Mucosa of rectum (tissue), 2 donors: ENCODE measurements at regions not wholly inside any gene's neighbourhood (a gene's known extent, or its start where the extent isn't known, plus 50 kb on each side); places are given as distances from the start of the nearest gene placed in this dataset.

Experiments used
- H3K27ac ChIP-seq, 2 donors: one replicate each; pipeline ENCODE4 v1.7.0; 2013; ENCODE audit warnings: inconsistent platforms in 2 of 2, low read depth in 2 of 2, low read length in 2 of 2
- H3K27me3 ChIP-seq, 2 donors: one replicate each; pipeline ENCODE4 v1.7.0; 2013; ENCODE audit warnings: low read length in 2 of 2; ENCODE audit not compliant: control insufficient read depth in 2 of 2, insufficient read depth in 2 of 2
- H3K36me3 ChIP-seq, 2 donors: one replicate each; pipeline ENCODE4 v1.7.0; 2013; ENCODE audit warnings: low read length in 2 of 2; ENCODE audit not compliant: control insufficient read depth in 2 of 2, insufficient read depth in 2 of 2
- H3K4me1 ChIP-seq, 2 donors: one replicate each; pipeline ENCODE4 v1.7.0; 2013; ENCODE audit warnings: low read length in 2 of 2, mild to moderate bottlenecking in 1 of 2; ENCODE audit not compliant: control insufficient read depth in 2 of 2, insufficient read depth in 2 of 2
- H3K4me3 ChIP-seq, 2 donors: one replicate each; pipeline ENCODE4 v1.7.0; 2013; ENCODE audit warnings: low read length in 2 of 2
- H3K9ac ChIP-seq, 2 donors: one replicate each; pipeline ENCODE4 v1.7.0; 2013; ENCODE audit warnings: low read length in 2 of 2, low read depth in 1 of 2, mild to moderate bottlenecking in 1 of 2
- H3K9me3 ChIP-seq, 2 donors: one replicate each; pipeline ENCODE4 v1.7.0; 2013; ENCODE audit warnings: low read length in 2 of 2; ENCODE audit not compliant: control insufficient read depth in 2 of 2
- donor health status: healthy.
- donor health status: Normal muscosa, but diverticular disease.

DNA sequence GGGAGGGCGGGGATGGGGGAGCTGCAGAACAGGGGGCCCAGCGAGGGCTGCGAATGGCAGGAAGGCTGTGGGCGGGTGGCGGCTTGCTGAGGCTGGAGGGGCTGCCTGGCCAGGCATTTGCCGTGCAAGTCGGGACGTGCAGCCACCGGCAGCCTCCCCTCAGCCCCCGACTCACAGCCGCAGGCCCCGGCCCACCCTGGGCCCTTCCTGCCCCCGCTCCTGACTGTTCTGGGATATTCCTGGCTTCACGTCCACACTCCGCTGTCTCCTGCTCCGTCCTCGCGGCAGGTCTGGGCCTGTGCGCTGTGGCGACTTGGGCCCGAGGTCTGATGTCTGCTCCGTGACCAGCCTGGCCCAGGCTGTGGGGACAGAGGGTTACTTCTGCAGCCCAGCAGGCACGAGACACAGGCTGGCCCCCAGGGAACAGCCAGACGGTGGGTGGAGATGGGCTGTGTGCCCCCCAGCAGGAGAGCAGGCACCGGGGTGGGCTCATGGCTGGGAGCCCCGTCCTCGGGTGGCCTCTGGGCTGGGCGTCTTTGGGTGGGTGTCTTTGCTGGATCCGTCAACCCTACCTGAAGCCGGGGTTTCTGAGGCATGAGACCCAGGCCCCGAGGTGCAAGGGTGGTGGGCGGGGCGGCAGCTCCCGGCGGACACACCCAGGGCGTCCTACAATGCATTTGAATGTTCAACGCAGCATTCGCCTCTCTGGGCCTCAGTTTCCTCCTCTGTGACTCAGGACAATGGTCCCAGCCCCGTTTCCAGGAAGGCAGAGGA, 86.5 kb downstream of the FOXL3 start:
- Histone ChIP-seq H3K27ac (no peak overlapping the region), H3K9ac (no peak overlapping the region), H3K27me3 (no peaks in the 10 kb centered on the region), H3K9me3 (no peaks in the 10 kb centered on the region), H3K36me3 (no peaks in the 10 kb centered on the region), H3K4me1 (peaks cover 16 to 21% of the 10 kb centered on the region in 2 donors), H3K4me3 (no peak overlapping the region)

DNA sequence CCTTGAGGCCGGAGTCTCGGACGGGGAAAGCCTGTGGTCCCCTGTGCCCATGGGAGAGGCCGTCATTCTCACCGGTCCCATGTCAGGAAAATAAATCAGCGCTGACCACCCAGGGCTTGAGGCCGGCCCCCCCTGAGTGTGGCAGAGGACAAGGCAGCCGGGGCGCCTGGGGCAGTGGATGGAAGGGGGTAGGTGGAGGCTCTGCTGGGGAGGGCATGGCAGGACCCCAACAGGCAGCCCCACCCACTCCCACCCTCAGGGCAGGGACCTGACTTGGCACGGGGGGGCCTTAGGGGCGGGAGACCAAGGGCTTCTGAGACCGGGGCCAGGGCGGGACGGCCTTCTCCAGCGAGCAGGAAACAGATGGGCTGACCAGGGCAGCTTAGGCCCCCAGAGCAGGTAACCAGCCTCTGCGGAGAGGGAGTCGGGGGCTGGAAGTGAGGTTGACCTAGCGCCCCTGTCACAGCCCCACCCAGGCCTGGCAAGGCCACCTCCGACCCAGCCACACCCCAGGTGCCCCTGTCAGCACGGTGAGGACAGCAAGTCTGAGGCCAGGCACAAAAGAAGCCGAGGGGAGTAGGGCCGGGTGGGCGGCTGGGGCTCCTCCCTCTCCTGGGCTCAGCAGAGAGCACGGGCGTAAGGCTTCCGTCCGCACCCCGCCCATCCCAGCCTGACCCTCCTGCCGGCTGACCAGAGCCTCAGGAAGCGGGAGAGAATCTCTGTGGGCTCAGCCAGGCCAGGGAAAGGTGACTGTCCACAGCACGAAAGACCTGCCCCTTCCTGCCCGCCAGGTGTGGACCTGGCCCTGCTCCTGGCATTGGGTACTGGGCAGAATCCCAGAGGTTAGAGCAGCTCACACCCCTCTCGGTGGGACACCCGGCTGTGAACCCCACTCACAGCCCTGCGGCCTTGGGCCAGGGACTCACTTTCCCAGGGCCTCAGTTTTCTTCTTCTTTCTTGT, 87.4 kb downstream of the FOXL3 start:
- Histone ChIP-seq H3K4me1 (peaks cover 16 to 19% of the 10 kb centered on the region in 2 donors), H3K9me3 (no peaks in the 10 kb centered on the region), H3K27me3 (no peaks in the 10 kb centered on the region), H3K36me3 (no peaks in the 10 kb centered on the region), H3K9ac (no peak overlapping the region), H3K4me3 (no peak overlapping the region), H3K27ac (no peak overlapping the region)

DNA sequence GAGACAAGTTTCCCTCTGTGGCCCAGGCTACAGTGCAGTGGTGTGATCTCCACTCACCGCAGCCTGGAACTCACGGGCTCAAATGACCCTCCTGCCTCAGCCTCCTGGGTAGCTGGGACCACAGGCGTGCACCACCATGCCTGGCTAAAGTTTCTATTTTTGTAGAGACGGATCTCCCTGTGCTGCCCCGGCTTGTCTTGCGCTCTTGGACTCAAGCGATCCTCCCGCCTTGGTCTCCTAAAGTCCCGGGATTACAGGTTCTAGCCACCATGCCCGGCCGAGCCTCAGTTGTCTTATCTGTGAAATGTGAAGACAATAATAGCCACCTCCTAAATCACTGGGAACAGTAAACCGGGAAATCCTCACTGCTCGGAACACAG, 88.1 kb downstream of the FOXL3 start:
- Histone ChIP-seq H3K36me3 (no peaks in the 10 kb centered on the region), H3K4me1 (peaks cover 12 to 13% of the 10 kb centered on the region in 2 donors), H3K27me3 (no peaks in the 10 kb centered on the region), H3K4me3 (no peak overlapping the region), H3K9ac (no peak overlapping the region), H3K27ac (no peak overlapping the region), H3K9me3 (no peaks in the 10 kb centered on the region)

DNA sequence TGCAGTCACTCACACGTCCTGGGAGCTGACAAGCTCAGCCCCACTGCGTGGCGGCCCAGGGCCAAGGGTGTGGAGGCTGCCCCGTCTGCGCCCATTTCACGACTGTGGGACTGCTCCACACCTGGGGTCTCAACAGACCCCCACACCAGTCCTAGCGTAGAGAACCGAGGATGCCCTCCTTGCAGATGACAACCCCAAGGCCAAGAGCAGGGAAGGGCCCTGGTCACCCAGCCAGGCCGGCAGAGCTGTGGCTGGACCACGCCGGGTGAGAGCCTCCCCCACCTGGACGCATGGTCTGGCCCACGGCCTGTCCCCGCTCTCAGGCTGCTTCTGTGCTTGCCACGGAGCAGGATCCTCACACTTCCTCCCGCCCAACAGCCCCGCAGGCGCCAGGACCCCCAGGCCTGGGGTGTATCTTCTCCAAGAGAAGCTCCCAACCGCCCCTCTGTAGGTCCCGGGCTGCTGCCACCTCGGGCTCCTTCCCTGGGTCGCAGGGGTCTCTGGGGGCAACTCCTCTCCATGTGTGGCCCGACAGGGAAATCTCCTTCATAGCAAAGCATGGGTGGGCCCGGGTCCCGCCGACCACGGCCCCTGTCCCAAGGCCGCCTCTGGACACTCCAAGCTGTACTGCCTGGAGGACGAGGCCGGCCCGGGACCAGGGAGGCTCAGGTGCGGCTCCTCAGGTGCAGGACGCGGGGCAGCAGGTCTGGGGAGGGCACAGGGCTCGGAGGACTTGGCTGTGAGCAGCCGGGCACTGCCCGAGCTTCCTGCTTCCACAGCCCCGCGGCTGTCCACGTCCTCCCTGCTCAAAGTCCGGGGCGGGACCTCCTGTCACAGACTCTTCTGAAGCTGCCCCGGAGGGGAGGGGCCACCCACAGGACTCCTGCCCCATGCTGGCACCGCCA, 88.8 kb downstream of the FOXL3 start:
- Histone ChIP-seq H3K4me1 (peaks cover 7 to 8% of the 10 kb centered on the region in 2 donors), H3K9ac (peak overlapping the region in 1 of 2 donors; percentile 41), H3K36me3 (no peaks in the 10 kb centered on the region), H3K4me3 (peak overlapping the region; percentile 22 to 50), H3K9me3 (no peaks in the 10 kb centered on the region), H3K27me3 (no peaks in the 10 kb centered on the region), H3K27ac (no peak overlapping the region)

DNA sequence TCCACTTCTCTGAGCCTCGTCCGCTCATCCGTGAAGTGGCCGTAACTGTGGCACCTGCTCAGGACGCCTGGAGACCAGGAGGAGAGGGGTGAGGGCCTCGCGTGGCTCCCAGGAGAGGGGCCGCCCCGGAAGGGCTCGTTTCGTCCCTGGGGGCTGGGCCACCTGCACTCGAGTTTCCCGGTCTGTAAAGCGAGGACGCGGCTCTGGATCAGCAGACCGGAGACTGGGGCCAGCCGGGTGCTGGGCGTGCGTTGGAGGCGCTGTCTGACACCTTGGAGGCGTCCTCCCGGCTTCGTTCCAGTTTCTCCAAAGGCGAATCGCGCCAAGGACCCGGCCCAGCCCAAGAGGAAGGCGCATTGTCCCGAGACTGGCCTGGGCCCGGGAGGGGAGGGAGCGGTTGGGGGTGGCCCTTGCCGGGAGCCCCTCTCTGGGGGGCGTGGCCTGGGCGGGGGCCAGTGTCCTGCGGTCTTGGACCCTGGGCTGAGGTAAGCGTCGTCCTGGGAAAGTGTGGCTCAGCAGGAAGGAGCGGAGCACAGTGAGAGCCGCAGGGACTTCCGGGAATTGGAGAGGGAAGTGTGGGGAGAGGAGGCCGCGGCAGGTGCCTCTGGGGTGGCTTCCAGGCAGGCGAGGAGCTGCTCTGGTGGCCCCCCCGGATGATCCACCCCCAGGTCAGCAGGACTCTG, 89.6 kb downstream of the FOXL3 start:
- H3K4me3 ChIP-seq = peak overlapping the region; percentile 22 to 50
- peak overlapping the region in 1 of 2 donors; percentile 41 for H3K9ac ChIP-seq
- peak overlapping the region in 1 of 2 donors; percentile 56 for H3K27ac ChIP-seq
- H3K4me1 ChIP-seq = peaks cover 7 to 8% of the 10 kb centered on the region in 2 donors
- no peaks in the 10 kb centered on the region for H3K36me3 ChIP-seq
- no peaks in the 10 kb centered on the region for H3K27me3 ChIP-seq
- peaks cover 0 to 2% of the 10 kb centered on the region in 2 donors for H3K9me3 ChIP-seq

DNA sequence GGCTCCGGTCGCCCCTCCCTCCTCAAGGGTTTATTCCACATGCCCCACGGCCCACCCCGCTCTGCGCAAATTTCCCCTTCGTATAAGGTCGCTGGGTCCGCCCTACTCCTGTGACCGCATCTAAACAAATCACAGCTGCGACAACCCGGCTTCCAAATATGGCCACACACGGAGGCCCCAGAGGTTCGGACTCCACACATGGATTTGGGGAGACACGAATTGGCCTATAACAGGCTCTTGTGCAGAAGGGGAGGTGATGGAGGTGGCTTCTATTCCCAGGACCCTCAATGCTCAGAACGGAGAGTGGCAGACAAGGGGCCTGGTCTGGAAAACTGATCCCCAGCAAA, 90.1 kb downstream of the FOXL3 start:
- Histone ChIP-seq H3K27me3 (no peaks in the 10 kb centered on the region), H3K4me1 (peaks cover 7 to 8% of the 10 kb centered on the region in 2 donors), H3K27ac (no peak overlapping the region), H3K4me3 (peak overlapping the region in 1 of 2 donors; percentile 50), H3K9me3 (peaks cover 0 to 3% of the 10 kb centered on the region in 2 donors), H3K9ac (no peak overlapping the region), H3K36me3 (no peaks in the 10 kb centered on the region)

DNA sequence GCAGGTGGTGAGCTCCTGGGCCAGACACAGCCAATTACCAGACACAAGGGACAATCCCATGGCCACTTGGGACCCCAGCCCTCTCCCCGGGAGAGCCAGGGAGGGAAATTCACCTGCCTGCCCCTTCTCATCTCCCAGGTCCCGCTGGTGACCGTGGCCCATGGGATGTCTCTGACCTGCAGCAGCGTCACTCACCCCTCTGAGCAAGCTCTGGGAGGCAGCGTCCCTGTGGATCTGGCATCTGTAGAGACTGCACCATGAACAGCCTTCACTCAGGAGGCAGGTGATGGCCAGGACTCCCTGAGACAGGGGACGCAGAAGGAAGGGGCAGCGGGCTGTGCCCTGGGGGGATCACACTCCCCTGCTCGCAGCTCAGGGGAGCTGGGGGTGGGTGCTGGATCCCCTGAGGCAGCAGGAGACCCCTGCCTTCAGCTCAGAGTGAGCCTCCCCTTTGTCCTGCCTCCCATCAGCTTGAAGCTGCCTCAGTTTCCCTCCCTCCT, 90.8 kb downstream of the FOXL3 start:
- Histone ChIP-seq H3K27ac (no peak overlapping the region), H3K4me3 (no peak overlapping the region), H3K4me1 (peaks cover 7 to 8% of the 10 kb centered on the region in 2 donors)

DNA sequence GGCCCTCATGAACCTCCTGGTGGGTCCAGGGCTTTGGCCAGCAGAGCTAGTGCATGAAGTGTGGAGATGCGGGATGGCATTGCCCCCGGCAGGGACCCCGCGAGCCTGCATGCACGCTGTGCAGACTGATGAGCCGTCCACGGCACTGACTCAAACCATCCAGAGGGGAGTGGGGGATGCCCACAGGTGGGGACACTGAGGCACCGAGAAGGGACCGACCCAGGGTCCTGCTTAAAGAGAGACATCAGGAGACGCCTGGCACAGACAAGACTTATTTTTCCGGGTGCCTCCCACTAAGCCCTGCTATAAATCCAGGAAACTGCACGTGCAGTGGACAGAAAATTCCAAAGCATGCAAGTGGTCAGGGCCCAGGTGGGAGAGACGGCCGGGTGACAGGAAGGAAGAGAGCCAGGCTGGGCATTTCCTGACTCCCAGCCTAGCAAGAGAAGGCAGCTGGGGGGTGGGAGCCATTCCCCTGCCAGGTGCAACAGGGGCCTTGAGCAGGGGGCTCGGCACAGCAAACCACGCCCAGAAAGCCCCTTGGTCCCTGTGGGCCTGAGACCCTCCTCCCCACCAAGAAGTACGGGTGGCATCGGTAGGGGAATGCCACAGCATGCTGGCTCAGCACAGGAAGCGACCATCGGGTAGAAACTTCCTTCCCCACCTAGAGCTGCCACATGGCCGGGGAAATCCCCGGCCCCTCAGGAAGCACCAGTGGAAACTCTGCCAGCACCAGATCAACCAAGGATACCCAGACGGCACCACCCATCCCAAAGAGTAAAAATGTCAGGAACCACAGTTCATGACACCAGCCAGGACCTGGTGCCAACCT, 91.5 kb downstream of the FOXL3 start:
- Histone ChIP-seq H3K36me3 (no peaks in the 10 kb centered on the region), H3K4me3 (no peak overlapping the region), H3K9me3 (peaks cover 0 to 3% of the 10 kb centered on the region in 2 donors), H3K4me1 (peaks cover 7 to 8% of the 10 kb centered on the region in 2 donors), H3K27me3 (no peaks in the 10 kb centered on the region), H3K9ac (no peak overlapping the region), H3K27ac (no peak overlapping the region)

More for the DNA sequence above, 90.8 kb downstream of the FOXL3 start:
- Histone ChIP-seq H3K9ac (no peak overlapping the region), H3K27me3 (no peaks in the 10 kb centered on the region), H3K36me3 (no peaks in the 10 kb centered on the region), H3K9me3 (peaks cover 0 to 3% of the 10 kb centered on the region in 2 donors)
